GM18519 (cell line): ENCODE measurements at regions not wholly inside any gene's neighbourhood (a gene's known extent, or its start where the extent isn't known, plus 50 kb on each side); places are given as distances from the start of the nearest gene placed in this dataset.

Source experiments
- ATAC-seq: cut with Tn5 transposase; IDR thresholded peaks from one replicate; pipeline ENCODE4 v1.9.1; 2021; ENCODE audit warnings: mild to moderate bottlenecking, moderate library complexity; ENCODE audit not compliant: unreplicated experiment, low FRiP score

DNA sequence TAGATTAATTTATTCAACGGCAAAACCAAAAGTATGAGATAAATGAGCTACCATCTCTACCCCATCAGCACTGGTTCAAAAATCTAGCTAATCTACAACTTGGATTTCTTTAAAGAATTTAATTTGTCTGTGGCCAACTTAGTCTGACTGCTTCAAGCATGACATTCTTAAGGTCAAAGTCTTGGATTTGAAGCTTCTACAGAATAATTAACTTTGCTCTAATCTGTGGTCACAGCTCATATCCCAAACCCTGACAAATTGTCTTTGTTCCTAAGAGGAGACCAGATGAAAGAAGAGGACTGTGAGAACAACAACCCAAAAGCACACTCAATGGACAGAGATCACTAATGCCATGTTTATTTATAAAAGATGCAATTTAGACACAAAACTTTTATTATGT lies 166.9 kb upstream of the EPHA7 start:
- ATAC-seq = no peak

GRCh38 chr6:93584300-93584699 lies 164.9 kb upstream of the EPHA7 start:
- no peak for ATAC-seq

- ATAC-seq = no peak
Measured at GRCh38 chr6:93581371-93581770, 162.0 kb upstream of the EPHA7 start.

DNA sequence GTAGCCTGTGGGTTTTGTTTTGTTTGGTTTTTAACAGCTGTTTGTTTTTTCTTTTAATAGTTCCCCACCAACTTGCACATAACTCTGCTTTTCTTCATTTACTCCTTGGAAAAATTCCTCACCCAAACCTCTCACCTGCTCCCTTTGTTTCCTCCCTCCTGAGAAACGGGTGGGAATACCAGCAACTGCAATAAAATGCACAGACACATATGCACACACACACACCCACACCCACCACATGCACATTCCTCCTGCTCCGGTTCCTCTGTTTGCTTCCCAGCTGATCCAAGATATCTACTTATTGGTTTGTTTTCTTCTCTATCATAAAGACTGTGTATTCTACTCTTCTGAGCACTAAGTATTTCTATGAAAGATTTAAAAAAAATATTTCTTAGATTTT lies 161.1 kb upstream of the EPHA7 start:
- no peak for ATAC-seq

GRCh38 chr6:93575495-93576267 lies 156.3 kb upstream of the EPHA7 start:
- no peak for ATAC-seq

DNA sequence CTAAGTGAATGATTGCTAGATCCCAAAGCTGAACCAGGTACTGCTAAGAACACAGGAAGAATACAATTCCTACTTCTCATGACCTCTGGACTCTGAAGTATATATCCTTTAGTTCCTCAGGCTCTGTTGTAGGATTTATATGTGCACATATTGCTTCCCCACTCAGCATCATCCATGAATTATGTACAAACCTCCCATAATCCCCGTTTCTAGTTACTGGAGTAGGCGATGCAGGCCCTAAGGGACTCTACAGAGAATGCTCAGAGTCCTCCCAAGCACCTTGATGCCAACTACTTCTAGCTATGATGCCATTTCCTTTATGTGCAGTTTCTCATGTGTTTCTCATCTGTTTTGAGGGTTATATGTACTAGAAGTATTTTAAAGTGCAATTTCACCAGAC lies 154.9 kb upstream of the EPHA7 start:
- no peak for ATAC-seq

- no peak for ATAC-seq
Measured at GRCh38 chr6:93571346-93571745, 152.0 kb upstream of the EPHA7 start.

DNA sequence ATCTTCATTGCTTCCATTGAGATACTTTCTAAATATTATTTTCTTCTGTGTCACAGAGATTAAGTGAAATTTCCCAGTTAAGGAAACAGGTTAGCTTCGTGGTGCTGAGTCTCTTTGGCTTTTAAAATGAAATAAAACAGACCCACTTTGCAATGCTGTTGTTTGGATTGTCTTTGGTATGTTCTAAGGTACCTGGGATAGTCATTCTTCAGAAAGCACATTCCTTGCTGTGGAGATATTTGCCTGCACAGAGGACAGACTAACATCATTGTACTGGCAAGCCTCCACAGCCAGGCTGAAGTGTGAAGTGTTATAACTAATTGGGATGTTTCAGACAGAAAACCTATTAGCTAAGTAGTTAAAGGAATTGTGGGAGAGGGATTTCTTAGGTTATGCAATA lies 148.8 kb upstream of the EPHA7 start:
- ATAC-seq = no peak

GRCh38 chr6:93567164-93567563 lies 147.8 kb upstream of the EPHA7 start:
- ATAC-seq = no peak

DNA sequence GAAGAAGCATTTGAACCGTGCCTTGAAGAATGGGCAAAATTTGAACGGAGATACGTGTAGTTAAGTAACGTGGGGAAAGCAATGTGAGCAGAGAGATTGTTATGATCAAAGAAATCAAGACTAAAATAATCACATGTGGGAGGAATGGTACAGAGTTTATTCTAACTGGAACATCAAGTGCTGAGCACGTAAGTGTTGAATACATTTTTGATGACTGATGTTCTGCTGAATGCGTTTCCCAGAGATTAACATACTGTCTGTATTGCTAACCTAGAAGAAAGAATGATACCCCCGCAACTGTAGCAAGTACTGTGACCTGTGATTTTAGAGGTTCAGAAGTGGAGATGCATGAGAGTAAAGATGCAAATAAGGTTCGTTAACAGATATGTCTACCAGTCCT lies 146.9 kb upstream of the EPHA7 start:
- no peak for ATAC-seq

- ATAC-seq = no peak
Measured at GRCh38 chr6:93562582-93562981, 143.2 kb upstream of the EPHA7 start.

- no peak for ATAC-seq
Measured at GRCh38 chr6:93555292-93555691, 135.9 kb upstream of the EPHA7 start.

- no peak for ATAC-seq
Measured at GRCh38 chr6:93554018-93554417, 134.7 kb upstream of the EPHA7 start.

DNA sequence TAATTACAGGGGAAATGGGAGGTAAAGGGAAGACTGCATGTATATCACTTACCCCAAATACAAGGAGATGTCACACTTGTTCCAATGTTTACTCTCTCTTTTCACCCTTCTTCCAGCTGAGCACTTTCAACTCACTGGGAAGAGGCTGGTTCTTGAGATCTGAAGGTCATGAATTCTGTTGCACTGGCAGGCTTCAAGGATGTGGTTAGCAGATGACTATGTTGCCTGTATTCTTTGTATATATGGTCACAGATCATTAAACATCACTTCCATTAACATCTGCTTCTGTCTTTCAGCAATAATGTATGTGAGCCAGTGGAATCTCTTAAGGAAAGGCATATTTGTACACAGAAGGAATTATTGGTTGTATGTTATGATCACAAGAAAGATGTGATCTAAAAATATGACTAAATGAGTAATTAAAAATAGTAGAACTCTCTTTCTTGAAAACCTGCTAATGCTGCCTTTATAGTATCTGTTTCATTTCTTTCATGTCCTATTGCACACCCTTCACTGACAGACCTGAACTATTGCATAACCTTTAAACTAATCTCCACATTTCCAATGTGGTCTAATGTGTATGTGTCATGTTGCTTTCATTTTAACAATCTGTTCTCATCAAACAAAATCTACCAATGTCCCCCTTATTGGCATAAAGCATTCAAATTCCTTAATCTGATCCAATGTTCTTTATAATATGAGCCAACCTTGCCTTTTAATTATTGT lies 131.4 kb upstream of the EPHA7 start:
- ATAC-seq = no peak

DNA sequence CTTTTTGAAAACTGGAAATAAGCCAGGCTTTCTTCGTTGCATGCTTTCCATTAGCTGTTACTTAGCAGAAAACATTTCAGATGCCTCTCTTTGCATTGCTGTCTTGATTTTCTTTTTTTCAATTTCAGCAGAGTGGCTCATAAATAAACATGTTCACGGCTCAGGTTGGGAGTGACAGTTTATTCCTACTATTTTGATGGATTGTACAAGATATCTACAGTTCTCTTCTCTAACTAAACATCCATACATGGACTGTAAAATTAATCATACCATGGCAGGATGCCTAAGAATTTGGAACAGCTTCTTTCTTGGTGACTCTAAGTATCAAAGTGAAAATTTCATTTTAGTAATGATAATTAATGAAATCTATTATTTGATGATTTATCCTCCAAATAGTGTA lies 130.5 kb upstream of the EPHA7 start:
- no peak for ATAC-seq

DNA sequence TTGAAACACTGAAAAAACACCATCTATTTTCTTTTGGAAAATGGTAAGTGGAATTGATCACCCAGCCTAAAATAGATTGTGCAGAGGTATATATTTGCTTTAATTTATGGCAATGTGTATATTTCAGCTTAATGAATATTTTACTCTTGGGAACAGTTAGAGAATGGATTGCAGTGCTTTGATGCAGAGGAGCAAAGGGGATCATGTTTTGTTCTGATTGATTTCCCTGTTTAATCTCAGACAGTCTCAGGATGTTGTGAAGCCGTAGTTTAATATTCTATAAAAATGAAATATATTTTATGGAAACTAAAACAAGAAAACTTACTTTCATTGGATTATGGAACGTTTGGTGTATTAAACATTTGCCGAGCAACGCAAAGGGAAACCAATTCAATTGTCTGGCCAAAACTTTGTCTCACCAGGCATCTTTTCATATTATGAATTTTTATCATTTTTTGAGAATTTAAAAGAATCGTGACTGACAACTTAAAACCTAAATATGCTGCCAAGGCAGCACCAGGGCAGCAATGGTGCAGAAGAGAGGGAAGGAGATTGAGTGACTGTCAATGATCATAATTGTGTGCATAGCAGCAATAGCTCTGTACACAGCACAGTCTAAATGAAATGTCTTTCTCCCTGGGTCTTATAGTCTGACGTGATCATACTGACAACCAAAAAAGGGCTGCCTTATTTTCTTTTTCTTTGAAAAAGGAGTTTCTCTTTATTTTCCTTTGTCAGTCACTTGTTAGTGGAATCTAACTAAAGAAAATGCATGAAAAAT lies 105.5 kb upstream of the EPHA7 start:
- ATAC-seq = no peak

DNA sequence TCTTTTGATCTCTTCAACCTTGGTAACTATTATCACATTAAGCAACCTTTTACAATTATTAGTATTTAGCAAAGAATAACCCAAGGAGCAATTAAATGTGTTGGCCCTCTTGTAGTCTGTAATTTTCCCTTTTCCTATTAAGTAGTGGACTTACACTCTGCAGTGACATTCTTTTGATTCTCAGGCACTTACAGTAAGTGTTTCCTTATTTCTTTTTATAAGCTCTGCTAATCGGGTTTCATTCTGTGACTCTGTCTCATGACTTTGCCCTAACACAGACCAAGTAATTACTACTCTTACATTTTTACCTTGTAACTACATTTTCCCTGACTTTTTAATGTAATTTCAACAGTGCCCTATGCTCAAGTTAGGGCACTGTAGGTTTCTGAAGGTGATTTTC lies 104.0 kb upstream of the EPHA7 start:
- no peak for ATAC-seq

DNA sequence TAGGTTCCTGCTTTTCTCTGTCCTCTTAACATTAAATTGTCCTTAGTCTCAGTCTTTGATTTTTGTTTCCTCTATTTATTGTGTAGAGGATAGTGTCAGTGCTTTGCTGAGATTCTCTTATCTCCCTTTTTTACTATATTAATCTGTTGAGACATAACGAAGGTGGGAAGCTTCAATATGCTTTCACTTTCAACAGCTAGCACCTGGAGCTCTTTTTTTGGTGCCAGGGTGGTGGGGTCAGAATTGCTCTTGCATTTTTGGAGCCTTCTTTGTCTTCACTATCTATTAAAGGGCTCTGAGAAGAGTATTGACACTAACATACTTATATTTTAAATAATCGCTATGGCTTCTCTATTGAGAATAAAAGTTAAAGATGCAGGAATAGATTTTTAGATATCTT lies 97.1 kb upstream of the EPHA7 start:
- ATAC-seq = no peak

DNA sequence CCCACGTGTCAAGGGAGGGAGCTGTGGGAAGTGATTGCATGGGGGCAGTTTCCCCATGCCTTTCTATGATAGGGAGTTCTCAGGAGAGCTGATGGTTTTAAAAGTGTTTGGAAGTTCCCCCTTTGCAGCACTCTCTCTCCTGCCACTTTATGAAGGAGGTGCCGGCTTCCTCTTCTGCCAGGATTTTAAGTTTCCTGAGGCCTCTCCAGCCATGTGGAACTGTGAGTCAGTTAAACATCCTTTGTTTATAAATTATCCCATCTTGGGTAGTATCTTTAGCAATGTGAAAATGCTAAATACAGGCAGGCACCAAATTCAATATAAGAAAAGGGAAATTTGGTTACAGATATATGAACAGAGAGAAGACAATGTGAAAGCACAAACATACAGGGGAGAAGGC lies 96.4 kb upstream of the EPHA7 start:
- ATAC-seq = no peak

- no peak for ATAC-seq
Measured at GRCh38 chr6:93498713-93499112, 79.4 kb upstream of the EPHA7 start.

DNA sequence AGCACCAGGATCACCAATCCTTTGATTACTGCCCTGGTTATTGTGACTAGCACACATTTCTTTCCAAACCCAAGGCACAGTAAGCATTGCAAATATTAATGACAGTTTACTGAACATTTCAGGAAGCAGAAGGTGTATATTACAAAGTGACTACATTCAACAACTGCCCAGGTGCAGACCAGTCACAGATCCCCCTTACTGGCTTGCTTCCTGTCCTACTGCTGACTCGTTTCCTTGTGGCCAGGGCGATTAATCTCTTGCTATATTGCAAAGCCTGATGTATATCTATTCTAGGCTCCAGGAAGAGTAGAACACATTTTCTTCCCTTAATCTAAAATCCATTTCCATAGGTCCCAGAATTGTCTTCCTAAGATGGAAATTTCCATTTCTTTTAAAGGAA lies 77.2 kb upstream of the EPHA7 start:
- ATAC-seq = no peak
